Dedifferentiated amniotic fluid mesenchymal stem cell (primary cell): ENCODE measurements at regions not wholly inside any gene's neighbourhood (a gene's known extent, or its start where the extent isn't known, plus 50 kb on each side); places are given as distances from the start of the nearest gene placed in this dataset.
A peak's percentile ranks its signal among the peaks of the same experiment; 100 is the strongest.
"Not testable (repeated sequence)": the region's sequence is repeated elsewhere in the genome, so short reads cannot be mapped to it uniquely, and the experiment has no call there.

Experiments
- DNase-seq: peaks from one replicate; pipeline ENCODE4 v3.0.0-alpha.2; 2016; ENCODE audit errors: extremely low spot score

GRCh38 chr3:148466980-148467740 is 230.5 kb upstream of the AGTR1 start:
- no peak for DNase-seq

- no peak for DNase-seq
These were observed 220.3 kb upstream of the AGTR1 start for GRCh38 chr3:148477375-148477774.

GRCh38 chr3:148493631-148494030 is 204.1 kb upstream of the AGTR1 start:
- no peak for DNase-seq

GRCh38 chr3:148494451-148494850 is 203.3 kb upstream of the AGTR1 start:
- DNase-seq: no peak

GRCh38 chr3:148500881-148501280 is 196.8 kb upstream of the AGTR1 start:
- DNase-seq: no peak

GRCh38 chr3:148510116-148510515 is 187.6 kb upstream of the AGTR1 start:
- no peak for DNase-seq

- peak; percentile 22 for DNase-seq
These were observed 187.1 kb upstream of the AGTR1 start for GRCh38 chr3:148510561-148510960.

GRCh38 chr3:148512648-148513047 is 185.1 kb upstream of the AGTR1 start:
- DNase-seq: no peak

GRCh38 chr3:148513096-148513543 is 184.6 kb upstream of the AGTR1 start:
- no peak for DNase-seq

- DNase-seq: no peak
These were observed 179.2 kb upstream of the AGTR1 start for GRCh38 chr3:148518520-148518919.

GRCh38 chr3:148525621-148526020 is 172.1 kb upstream of the AGTR1 start:
- DNase-seq: not testable (repeated sequence)

GRCh38 chr3:148528024-148528423 is 169.7 kb upstream of the AGTR1 start:
- no peak for DNase-seq

GRCh38 chr3:148531836-148532235 is 165.9 kb upstream of the AGTR1 start:
- no peak for DNase-seq

- no peak for DNase-seq
These were observed 165.4 kb upstream of the AGTR1 start for GRCh38 chr3:148532326-148532725.

- no peak for DNase-seq
These were observed 164.9 kb upstream of the AGTR1 start for GRCh38 chr3:148532774-148533173.

- no peak for DNase-seq
These were observed 163.4 kb upstream of the AGTR1 start for GRCh38 chr3:148534089-148534988.

- no peak for DNase-seq
These were observed 162.7 kb upstream of the AGTR1 start for GRCh38 chr3:148535001-148535400.

- DNase-seq: no peak
These were observed 157.4 kb upstream of the AGTR1 start for GRCh38 chr3:148540266-148540665.

- no peak for DNase-seq
These were observed 156.9 kb upstream of the AGTR1 start for GRCh38 chr3:148540851-148541250.

GRCh38 chr3:148546959-148547358 is 150.7 kb upstream of the AGTR1 start:
- DNase-seq: peak; percentile 11

- DNase-seq: peak; percentile 12
These were observed 145.9 kb upstream of the AGTR1 start for GRCh38 chr3:148551767-148552260.

- no peak for DNase-seq
These were observed 143.3 kb upstream of the AGTR1 start for GRCh38 chr3:148554367-148554766.

GRCh38 chr3:148556664-148557063 is 141.0 kb upstream of the AGTR1 start:
- no peak for DNase-seq
